Lower leg skin (tissue), 4 donors: ENCODE measurements at regions not wholly inside any gene's neighbourhood (a gene's known extent, or its start where the extent isn't known, plus 50 kb on each side); places are given as distances from the start of the nearest gene placed in this dataset.

Experiments
- DNase-seq, 2 donors: peaks; one replicate each; pipeline ENCODE4 v3.0.0-alpha.2; 2019; ENCODE audit warnings: low spot score in 2 of 2
- H3K4me3 ChIP-seq: fragments of 200-600 bp; sonication (generic); 2 replicates; pipeline ENCODE4 v1.5.1; 2017; ENCODE audit warnings: mild to moderate bottlenecking, low read depth; ENCODE audit not compliant: poor library complexity, severe bottlenecking
- CTCF ChIP-seq, 3 donors: fragments of 450-650 bp; IDR thresholded peaks; one replicate each; pipeline ENCODE4 v1.5.1; 2016; ENCODE audit warnings: antibody characterized with exemption in 3 of 3, mild to moderate bottlenecking in 3 of 3, moderate library complexity in 2 of 3
- POLR2A ChIP-seq, 2 donors: fragments of 450-650 bp; IDR thresholded peaks; one replicate each; pipeline ENCODE4 v1.6.1; 2016 to 2017; ENCODE audit warnings: antibody characterized with exemption in 2 of 2, mild to moderate bottlenecking in 1 of 2, moderate library complexity in 1 of 2
- WGBS, 2 donors: methylation state at CpG; one replicate each; pipeline ENCODE4 v1.1.5; 2018; 5-methylcytosine and 5-hydroxymethylcytosine counted together
- intact Hi-C: fragments of 100-400 bp; cut with DNase I; formaldehyde crosslinking; loops from one replicate; pipeline ENCODE4 v1.15.0; 2023; ENCODE audit warnings: low total_unique reads

GRCh38 chr9:20082406-20082805, 293.6 kb upstream of the SLC24A2 start:
- WGBS, 2 donors, result 90 to 93% methylated on average over 3 of the region's 3 CpGs
- no peak for DNase-seq
- no peak overlapping the region for H3K4me3 ChIP-seq
- TF ChIP-seq CTCF (IDR thresholded peaks at IDR 0.05), result no peak
- TF ChIP-seq POLR2A (IDR thresholded peaks at IDR 0.05), result no peak
- intact Hi-C loops, result no loop called here

- no peak overlapping the region for H3K4me3 ChIP-seq
- no peak for DNase-seq
- intact Hi-C loops, result no loop called here
- TF ChIP-seq CTCF (IDR thresholded peaks at IDR 0.05) (no peak), POLR2A (IDR thresholded peaks at IDR 0.05) (no peak)
Observed at GRCh38 chr9:20078246-20078645, 289.4 kb upstream of the SLC24A2 start.

GRCh38 chr9:20074291-20074690, 285.5 kb upstream of the SLC24A2 start:
- DNase-seq, result no peak
- TF ChIP-seq CTCF (IDR thresholded peaks at IDR 0.05) (no peak), POLR2A (IDR thresholded peaks at IDR 0.05) (no peak)
- 33 to 63% methylated on average over 1 of the region's 1 CpG for WGBS, 2 donors
- H3K4me3 ChIP-seq, result no peak overlapping the region
- intact Hi-C loops, result no loop called here

GRCh38 chr9:20070336-20070735, 281.5 kb upstream of the SLC24A2 start:
- DNase-seq, result no peak

DNA sequence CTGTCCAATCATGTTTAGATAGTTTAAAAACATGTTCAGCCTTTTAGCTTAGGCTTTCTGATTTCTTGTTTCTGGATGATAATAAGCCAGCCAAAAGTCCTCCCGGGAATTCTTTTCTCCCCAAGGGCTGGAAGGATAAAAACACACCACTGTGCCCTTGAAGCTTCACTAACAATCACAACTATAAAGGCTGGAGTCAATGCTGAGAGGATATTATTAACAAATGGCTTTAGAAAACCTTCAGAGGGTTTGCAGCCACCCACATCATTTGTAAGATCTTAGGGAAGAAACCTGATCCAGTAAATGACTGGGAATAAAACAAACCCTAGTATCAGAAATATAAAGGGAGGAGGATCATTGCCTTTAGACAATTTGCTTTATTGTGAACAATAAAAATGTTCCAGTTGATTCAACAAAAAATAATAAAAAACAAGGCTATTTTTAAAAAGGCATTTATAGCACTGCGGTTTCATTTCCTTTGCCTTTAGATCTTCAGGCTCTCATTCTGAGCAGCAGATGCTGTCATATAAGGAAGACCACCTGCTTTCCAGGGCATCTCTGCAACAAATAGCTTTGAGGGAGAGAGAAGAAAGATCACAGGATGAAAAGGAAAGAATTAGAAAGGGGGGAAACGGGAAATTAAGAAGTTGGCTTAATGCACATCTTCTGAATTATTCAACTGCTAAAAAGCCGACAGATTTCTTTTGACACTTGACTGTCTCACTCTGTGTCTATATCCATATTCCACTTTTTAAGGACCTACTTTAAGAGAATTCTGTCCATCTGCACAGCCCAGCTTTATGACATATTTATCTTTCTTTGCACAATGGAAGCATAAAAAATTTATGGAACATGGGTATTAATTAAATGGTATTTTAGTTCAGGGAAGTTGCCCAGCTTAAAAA, 277.2 kb upstream of the SLC24A2 start:
- no peak for TF ChIP-seq POLR2A (IDR thresholded peaks at IDR 0.05)
- no peak for TF ChIP-seq CTCF (IDR thresholded peaks at IDR 0.05)
- intact Hi-C loops, result no loop called here
- DNase-seq, result no peak
- no peak overlapping the region for H3K4me3 ChIP-seq
- WGBS, 2 donors, result 36 to 37% methylated on average over 4 of the region's 4 CpGs

More at GRCh38 chr9:20070336-20070735, 281.5 kb upstream of the SLC24A2 start:
- 83 to 86% methylated on average over 3 of the region's 3 CpGs for WGBS, 2 donors
- TF ChIP-seq POLR2A (IDR thresholded peaks at IDR 0.05), result no peak
- no peak for TF ChIP-seq CTCF (IDR thresholded peaks at IDR 0.05)
- H3K4me3 ChIP-seq, result no peak overlapping the region
- intact Hi-C loops, result no loop called here
